HG03460 (cell line): ENCODE measurements at regions not wholly inside any gene's neighbourhood (a gene's known extent, or its start where the extent isn't known, plus 50 kb on each side); places are given as distances from the start of the nearest gene placed in this dataset.

ENCODE experiments used
- ATAC-seq: cut with Tn5 transposase; IDR thresholded peaks from one replicate; pipeline ENCODE4 v1.9.1; 2021; ENCODE audit not compliant: unreplicated experiment

GRCh38 chr3:68173012-68173634 is 518.7 kb upstream of the SUCLG2 start:
- ATAC-seq: no peak

- no peak for ATAC-seq
These were observed 517.6 kb upstream of the SUCLG2 start for GRCh38 chr3:68172039-68172438.

- no peak for ATAC-seq
These were observed 509.6 kb upstream of the SUCLG2 start for GRCh38 chr3:68163968-68164367.

- no peak for ATAC-seq
These were observed 508.6 kb upstream of the SUCLG2 start for GRCh38 chr3:68163062-68163461.

- ATAC-seq: no peak
These were observed 508.2 kb upstream of the SUCLG2 start for GRCh38 chr3:68162644-68163043.

GRCh38 chr3:68151359-68151758 is 496.9 kb upstream of the SUCLG2 start:
- no peak for ATAC-seq

GRCh38 chr3:68148447-68148846 is 494.0 kb upstream of the SUCLG2 start:
- no peak for ATAC-seq

- no peak for ATAC-seq
These were observed 488.0 kb upstream of the SUCLG2 start for GRCh38 chr3:68142441-68142840.

- ATAC-seq: no peak
These were observed 485.5 kb upstream of the SUCLG2 start for GRCh38 chr3:68139897-68140296.

- no peak for ATAC-seq
These were observed 482.0 kb upstream of the SUCLG2 start for GRCh38 chr3:68136411-68136810.

- no peak for ATAC-seq
These were observed 480.7 kb upstream of the SUCLG2 start for GRCh38 chr3:68135067-68135466.

GRCh38 chr3:68129065-68129464 is 474.7 kb upstream of the SUCLG2 start:
- ATAC-seq: no peak

- no peak for ATAC-seq
These were observed 468.8 kb upstream of the SUCLG2 start for GRCh38 chr3:68123231-68123630.

GRCh38 chr3:68121287-68121686 is 466.9 kb upstream of the SUCLG2 start:
- ATAC-seq: no peak

GRCh38 chr3:68116580-68116979 is 462.2 kb upstream of the SUCLG2 start:
- no peak for ATAC-seq

GRCh38 chr3:68103811-68104210 is 449.4 kb upstream of the SUCLG2 start:
- ATAC-seq: no peak

- no peak for ATAC-seq
These were observed 436.2 kb upstream of the SUCLG2 start for GRCh38 chr3:68090571-68090970.

- no peak for ATAC-seq
These were observed 435.2 kb upstream of the SUCLG2 start for GRCh38 chr3:68089572-68090011.

- no peak for ATAC-seq
These were observed 434.2 kb upstream of the SUCLG2 start for GRCh38 chr3:68088636-68089035.

- no peak for ATAC-seq
These were observed 433.8 kb upstream of the SUCLG2 start for GRCh38 chr3:68088216-68088615.

GRCh38 chr3:68072062-68072461 is 417.6 kb upstream of the SUCLG2 start:
- ATAC-seq: no peak

GRCh38 chr3:68070186-68070585 is 415.8 kb upstream of the SUCLG2 start:
- no peak for ATAC-seq

GRCh38 chr3:68067314-68067713 is 412.9 kb upstream of the SUCLG2 start:
- no peak for ATAC-seq
